HCT116 (cell line): ENCODE measurements at regions not wholly inside any gene's neighbourhood (a gene's known extent, or its start where the extent isn't known, plus 50 kb on each side); places are given as distances from the start of the nearest gene placed in this dataset.

ENCODE experiments used
- ATAC-seq: fragments of 200-7000 bp; cut with Tn5 transposase; 2 replicates; pipeline ENCODE4 v1.9.1; 2020; ENCODE audit warnings: mild to moderate bottlenecking, moderate library complexity
- BruUV-seq: library from RNA; stranded (reverse); fragments of 400-500 nt; replicated peaks from 2 replicates; lab custom pipeline; 2021; lab: Mats Ljungman, UMichigan
- CTCF ChIA-PET: fragments of 300-600 bp; sonication (Branson Sonifier 250); formaldehyde crosslinking; loops from one replicate; lab custom pipeline; 2021; ENCODE audit warnings: antibody characterized with exemption; lab: Charles Lee
- POLR2A ChIA-PET: fragments of 300-600, 350-600 bp; sonication (Branson Sonifier 250); formaldehyde crosslinking; loops from one replicate; lab custom pipeline; 2021; ENCODE audit warnings: antibody characterized with exemption; lab: Charles Lee
- RAD21 ChIA-PET, 2 experiments: fragments of 300-600 bp; sonication (Branson Sonifier 250); formaldehyde crosslinking; loops; one replicate each; lab custom pipeline; 2023; ENCODE audit warnings: low total read pairs in 2 of 2; ENCODE audit not compliant: uncharacterized antibody in 2 of 2, unreplicated experiment in 2 of 2, low non-redundant PET in 1 of 2; lab: Charles Lee
- DNase-seq: peaks from one replicate; pipeline ENCODE4 v3.0.0-alpha.2; 2010; ENCODE audit warnings: low read depth, low spot score
- H2AFZ ChIP-seq: fragments of 200-600 bp; shearing (Covaris generic), sonication (generic); 2 replicates; pipeline ENCODE4 v1.6.1; 2017; ENCODE audit warnings: low read depth, mixed run types, mixed read lengths, antibody characterized with exemption, low read length; ENCODE audit not compliant: poor library complexity, severe bottlenecking
- H3K27ac ChIP-seq: 2 replicates; pipeline ENCODE4 v1.5.1; 2012; ENCODE audit warnings: low read depth, low read length
- H3K27me3 ChIP-seq: fragments of 200-600 bp; sonication (generic); 2 replicates; pipeline ENCODE4 v1.6.1; 2016; ENCODE audit warnings: mixed run types, low read length, mixed read lengths; ENCODE audit not compliant: insufficient read depth
- H3K36me3 ChIP-seq, 2 experiments: fragments of 200-500 bp in 1 of 2; fragments of 200-600 bp in 1 of 2; sonication (Bioruptor generic) in 1 of 2; sonication (generic) in 1 of 2; 2 replicates each; pipeline versions ENCODE4 v1.5.1 to v1.6.1; 2014 to 2016; ENCODE audit warnings: low read length in 2 of 2, inconsistent platforms in 1 of 2, mixed read lengths in 1 of 2, mixed run types in 1 of 2; ENCODE audit not compliant: insufficient read depth in 2 of 2, control insufficient read depth in 1 of 2
- H3K4me1 ChIP-seq, 2 experiments: fragments of 200-600 bp in 1 of 2; sonication (generic) in 1 of 2; 2 replicates each; pipeline versions ENCODE4 v1.5.1 to v1.6.1; 2012 to 2017; ENCODE audit warnings: low read length in 2 of 2, inconsistent platforms in 1 of 2, mild to moderate bottlenecking in 1 of 2, mixed read lengths in 1 of 2, mixed run types in 1 of 2, moderate library complexity in 1 of 2; ENCODE audit not compliant: insufficient read depth in 2 of 2, control insufficient read depth in 1 of 2
- H3K4me2 ChIP-seq: fragments of 200-600 bp; sonication (generic); 2 replicates; pipeline ENCODE4 v1.6.1; 2017; ENCODE audit warnings: mixed run types, low read length, mixed read lengths
- H3K4me3 ChIP-seq, 2 experiments: fragments of 200-600 bp in 1 of 2; sonication (generic) in 1 of 2; replicated peaks in 1 of 2; 2 replicates each; pipeline ENCODE4 v1.5.1; 2011 to 2016; ENCODE audit warnings: low read length in 2 of 2, control low read depth in 1 of 2, low read depth in 1 of 2, mild to moderate bottlenecking in 1 of 2, mixed read lengths in 1 of 2, mixed run types in 1 of 2
- H3K79me2 ChIP-seq: fragments of 200-600 bp; sonication (generic); 2 replicates; pipeline ENCODE4 v1.6.1; 2017; ENCODE audit warnings: mild to moderate bottlenecking, mixed run types, low read length, moderate library complexity, mixed read lengths; ENCODE audit not compliant: insufficient read depth
- H3K9ac ChIP-seq: fragments of 200-600 bp; sonication (generic); 2 replicates; pipeline ENCODE4 v1.6.1; 2016; ENCODE audit warnings: low read length, mixed read lengths
- H3K9me2 ChIP-seq: fragments of 200-600 bp; sonication (generic), shearing (Covaris generic); 2 replicates; pipeline ENCODE4 v1.6.1; 2017; ENCODE audit warnings: mixed run types, mild to moderate bottlenecking, moderate library complexity; ENCODE audit not compliant: insufficient read depth
- H3K9me3 ChIP-seq, 2 experiments: fragments of 200-500 bp in 1 of 2; fragments of 200-600 bp in 1 of 2; sonication (Bioruptor generic) in 1 of 2; sonication (generic) in 1 of 2; 2 replicates each; pipeline ENCODE4 v1.6.1; 2014 to 2017; ENCODE audit warnings: low read length in 2 of 2, mixed read lengths in 2 of 2, inconsistent platforms in 1 of 2, low read depth in 1 of 2, mild to moderate bottlenecking in 1 of 2, mixed run types in 1 of 2, moderate library complexity in 1 of 2; ENCODE audit not compliant: control insufficient read depth in 1 of 2, insufficient read depth in 1 of 2
- H4K20me1 ChIP-seq: fragments of 200-600 bp; sonication (generic), shearing (Covaris generic); 2 replicates; pipeline ENCODE4 v1.6.1; 2017; ENCODE audit warnings: mixed run types, mild to moderate bottlenecking, moderate library complexity; ENCODE audit not compliant: insufficient read depth
- CBX3 ChIP-seq: IDR thresholded peaks from 2 replicates; pipeline ENCODE4 v1.6.1; 2012; ENCODE audit warnings: low read depth
- ELF1 ChIP-seq: IDR thresholded peaks from 2 replicates; pipeline ENCODE4 v1.6.1; 2012; ENCODE audit warnings: low read depth, borderline replicate concordance
- EZH2 ChIP-seq: fragments of 200-600 bp; sonication (generic); IDR thresholded peaks from 2 replicates; pipeline ENCODE4 v1.6.1; 2017; ENCODE audit warnings: antibody characterized with exemption, mixed run types
- EZH2phosphoT487 ChIP-seq: fragments of 200-600 bp; IDR thresholded peaks from 2 replicates; pipeline ENCODE4 v1.6.1; 2018; ENCODE audit warnings: antibody characterized with exemption, borderline replicate concordance
- FOSL1 ChIP-seq: IDR thresholded peaks from 2 replicates; pipeline ENCODE4 v1.6.1; 2012; ENCODE audit warnings: low read depth
- POLR2A ChIP-seq: IDR thresholded peaks from 2 replicates; pipeline ENCODE4 v1.7.0; 2011; ENCODE audit warnings: borderline replicate concordance; ENCODE audit not compliant: insufficient read depth, insufficient read length; ENCODE audit errors: extremely low read depth
- POLR2AphosphoS5 ChIP-seq: IDR thresholded peaks from 2 replicates; pipeline ENCODE4 v1.6.1; 2011; ENCODE audit warnings: mild to moderate bottlenecking, low read depth, low read length, moderate library complexity
- SIN3A ChIP-seq: IDR thresholded peaks from 2 replicates; pipeline ENCODE4 v1.6.1; 2012; ENCODE audit warnings: low read depth
- SP1 ChIP-seq: IDR thresholded peaks from 2 replicates; pipeline ENCODE4 v1.6.1; 2012; ENCODE audit warnings: low read depth
- SRF ChIP-seq: IDR thresholded peaks from 2 replicates; pipeline ENCODE4 v1.6.1; 2012; ENCODE audit warnings: low read depth
- TCF7L2 ChIP-seq: IDR thresholded peaks from 2 replicates; pipeline ENCODE4 v1.7.0; 2011; ENCODE audit warnings: borderline replicate concordance, inconsistent platforms; ENCODE audit not compliant: insufficient read depth, insufficient read length; ENCODE audit errors: extremely low read depth
- ZNF274 ChIP-seq: fragments of 200-500 bp; sonication (Bioruptor generic); IDR thresholded peaks from 2 replicates; pipeline ENCODE4 v1.6.1; 2014; ENCODE audit warnings: mild to moderate bottlenecking, low read depth, low read length, inconsistent platforms
- intact Hi-C: fragments of 100-400 bp; cut with micrococcal nuclease; formaldehyde crosslinking; loops from 2 replicates; pipeline ENCODE4 v1.10.0; 2022
- TF ChIP-seq, protein P1 (sequence below): IDR thresholded peaks from 2 replicates; pipeline ENCODE4 v1.6.1; 2011; ENCODE audit warnings: mild to moderate bottlenecking, low read length, moderate library complexity; ENCODE audit not compliant: insufficient replicate concordance; ENCODE audit errors: extremely low read depth
- TF ChIP-seq, protein P2 (sequence below): IDR thresholded peaks from 2 replicates; pipeline ENCODE4 v1.6.1; 2012
- TF ChIP-seq, protein P3 (sequence below): IDR thresholded peaks from 2 replicates; pipeline ENCODE4 v1.6.1; 2012; ENCODE audit warnings: low read depth

DNA sequence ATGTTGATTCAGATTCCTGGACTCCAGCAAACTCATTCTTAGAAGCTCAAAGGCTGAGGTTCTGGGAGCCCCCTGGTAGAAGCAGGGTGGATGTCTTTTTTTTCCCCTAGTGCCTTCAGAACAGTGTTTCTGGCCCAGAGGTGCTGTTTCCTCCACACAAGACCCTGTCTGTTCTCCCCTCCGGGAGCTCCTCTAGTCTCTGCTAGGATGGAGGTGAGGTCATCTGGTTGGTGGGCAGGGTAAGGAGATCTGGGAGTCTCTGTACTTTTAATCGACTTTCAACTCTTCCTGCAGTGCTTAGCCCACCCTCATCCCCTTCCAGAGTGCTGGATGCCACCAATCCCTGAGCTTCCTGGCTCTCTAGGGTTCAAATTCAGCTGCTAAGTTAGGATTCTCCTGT is 192.0 kb downstream of the SH3BP4 start:
- Histone ChIP-seq H3K4me1 (no peaks in the 10 kb centered on the region), H3K4me3 (no peak overlapping the region), H3K9ac (no peak overlapping the region), H3K9me2 (no peaks in the 10 kb centered on the region), H3K27me3 (peaks cover 4% of the 10 kb centered on the region; the same call in 1 of the 2 replicates), H2AFZ (no peak overlapping the region), H4K20me1 (no peaks in the 10 kb centered on the region), H3K9me3 (no peaks in the 10 kb centered on the region), H3K4me2 (no peak overlapping the region), H3K27ac (no peak overlapping the region), H3K79me2 (no peaks in the 10 kb centered on the region), H3K36me3 (no peaks in the 10 kb centered on the region)
- ATAC-seq: no peak
- no peak for DNase-seq
- ChIA-PET CTCF (no interaction called here), RAD21 (no interaction called here), POLR2A (no interaction called here)
- intact Hi-C loops: no loop called here
- TF ChIP-seq TCF7L2: no peak
- TF ChIP-seq CBX3: no peak
- TF ChIP-seq ZNF274: no peak
- no peak for TF ChIP-seq POLR2AphosphoS5
- no peak for TF ChIP-seq EZH2
- TF ChIP-seq, protein P1, sequence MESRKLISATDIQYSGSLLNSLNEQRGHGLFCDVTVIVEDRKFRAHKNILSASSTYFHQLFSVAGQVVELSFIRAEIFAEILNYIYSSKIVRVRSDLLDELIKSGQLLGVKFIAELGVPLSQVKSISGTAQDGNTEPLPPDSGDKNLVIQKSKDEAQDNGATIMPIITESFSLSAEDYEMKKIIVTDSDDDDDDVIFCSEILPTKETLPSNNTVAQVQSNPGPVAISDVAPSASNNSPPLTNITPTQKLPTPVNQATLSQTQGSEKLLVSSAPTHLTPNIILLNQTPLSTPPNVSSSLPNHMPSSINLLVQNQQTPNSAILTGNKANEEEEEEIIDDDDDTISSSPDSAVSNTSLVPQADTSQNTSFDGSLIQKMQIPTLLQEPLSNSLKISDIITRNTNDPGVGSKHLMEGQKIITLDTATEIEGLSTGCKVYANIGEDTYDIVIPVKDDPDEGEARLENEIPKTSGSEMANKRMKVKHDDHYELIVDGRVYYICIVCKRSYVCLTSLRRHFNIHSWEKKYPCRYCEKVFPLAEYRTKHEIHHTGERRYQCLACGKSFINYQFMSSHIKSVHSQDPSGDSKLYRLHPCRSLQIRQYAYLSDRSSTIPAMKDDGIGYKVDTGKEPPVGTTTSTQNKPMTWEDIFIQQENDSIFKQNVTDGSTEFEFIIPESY: no peak
- BruUV-seq: no TSS peak

DNA sequence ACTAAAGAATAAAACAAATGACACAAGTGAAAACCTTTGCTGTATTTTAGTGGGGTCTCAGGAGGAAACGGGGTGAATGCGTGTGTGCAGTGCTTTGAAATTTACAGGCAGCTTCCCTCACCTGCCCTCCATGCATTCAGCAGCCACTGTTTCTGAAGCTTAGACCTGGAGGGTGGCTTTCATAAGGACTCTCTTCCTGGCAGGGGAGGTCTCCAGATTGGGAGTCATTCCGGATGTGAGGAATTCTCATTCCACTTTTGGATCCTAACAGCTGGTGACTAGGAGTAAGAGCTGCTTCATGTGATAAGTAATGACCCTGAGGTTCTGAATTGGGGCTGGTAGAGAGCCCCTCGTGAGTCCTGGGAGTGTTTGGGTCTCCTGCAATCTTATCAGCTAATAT is 192.5 kb downstream of the SH3BP4 start:
- ATAC-seq (no peak), DNase-seq (no peak)
- H3K79me2 ChIP-seq: no peaks in the 10 kb centered on the region
- H3K4me1 ChIP-seq: no peaks in the 10 kb centered on the region
- POLR2A ChIA-PET: no interaction called here
- no peaks in the 10 kb centered on the region for H3K9me3 ChIP-seq
- CTCF ChIA-PET: interaction anchor here (0.6 kb wide), 1 partner anchor 16 kb away, joined by 4 read pairs; no protein-coding TSS in a partner anchor
- peaks cover 7% of the 10 kb centered on the region; the same call in 1 of the 2 replicates for H3K27me3 ChIP-seq
- H3K9ac ChIP-seq: no peak overlapping the region
- intact Hi-C loops: no loop called here
- BruUV-seq: no TSS peak
- H3K36me3 ChIP-seq: no peaks in the 10 kb centered on the region
- RAD21 ChIA-PET: no interaction called here
- no peak overlapping the region for H3K4me2 ChIP-seq
- no peak overlapping the region for H3K27ac ChIP-seq
- H4K20me1 ChIP-seq: no peaks in the 10 kb centered on the region
- H2AFZ ChIP-seq: no peak overlapping the region
- no peaks in the 10 kb centered on the region for H3K9me2 ChIP-seq
- H3K4me3 ChIP-seq: no peak overlapping the region
- TF ChIP-seq, protein P2, sequence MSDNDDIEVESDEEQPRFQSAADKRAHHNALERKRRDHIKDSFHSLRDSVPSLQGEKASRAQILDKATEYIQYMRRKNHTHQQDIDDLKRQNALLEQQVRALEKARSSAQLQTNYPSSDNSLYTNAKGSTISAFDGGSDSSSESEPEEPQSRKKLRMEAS: no peak
- no peak for TF ChIP-seq POLR2A
- no peak for TF ChIP-seq ZNF274
- TF ChIP-seq ELF1: no peak
- TF ChIP-seq SP1: no peak
- TF ChIP-seq FOSL1: no peak
- no peak for TF ChIP-seq SRF
- no peak for TF ChIP-seq SIN3A
- no peak for TF ChIP-seq EZH2phosphoT487
- TF ChIP-seq, protein P3, sequence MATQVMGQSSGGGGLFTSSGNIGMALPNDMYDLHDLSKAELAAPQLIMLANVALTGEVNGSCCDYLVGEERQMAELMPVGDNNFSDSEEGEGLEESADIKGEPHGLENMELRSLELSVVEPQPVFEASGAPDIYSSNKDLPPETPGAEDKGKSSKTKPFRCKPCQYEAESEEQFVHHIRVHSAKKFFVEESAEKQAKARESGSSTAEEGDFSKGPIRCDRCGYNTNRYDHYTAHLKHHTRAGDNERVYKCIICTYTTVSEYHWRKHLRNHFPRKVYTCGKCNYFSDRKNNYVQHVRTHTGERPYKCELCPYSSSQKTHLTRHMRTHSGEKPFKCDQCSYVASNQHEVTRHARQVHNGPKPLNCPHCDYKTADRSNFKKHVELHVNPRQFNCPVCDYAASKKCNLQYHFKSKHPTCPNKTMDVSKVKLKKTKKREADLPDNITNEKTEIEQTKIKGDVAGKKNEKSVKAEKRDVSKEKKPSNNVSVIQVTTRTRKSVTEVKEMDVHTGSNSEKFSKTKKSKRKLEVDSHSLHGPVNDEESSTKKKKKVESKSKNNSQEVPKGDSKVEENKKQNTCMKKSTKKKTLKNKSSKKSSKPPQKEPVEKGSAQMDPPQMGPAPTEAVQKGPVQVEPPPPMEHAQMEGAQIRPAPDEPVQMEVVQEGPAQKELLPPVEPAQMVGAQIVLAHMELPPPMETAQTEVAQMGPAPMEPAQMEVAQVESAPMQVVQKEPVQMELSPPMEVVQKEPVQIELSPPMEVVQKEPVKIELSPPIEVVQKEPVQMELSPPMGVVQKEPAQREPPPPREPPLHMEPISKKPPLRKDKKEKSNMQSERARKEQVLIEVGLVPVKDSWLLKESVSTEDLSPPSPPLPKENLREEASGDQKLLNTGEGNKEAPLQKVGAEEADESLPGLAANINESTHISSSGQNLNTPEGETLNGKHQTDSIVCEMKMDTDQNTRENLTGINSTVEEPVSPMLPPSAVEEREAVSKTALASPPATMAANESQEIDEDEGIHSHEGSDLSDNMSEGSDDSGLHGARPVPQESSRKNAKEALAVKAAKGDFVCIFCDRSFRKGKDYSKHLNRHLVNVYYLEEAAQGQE: no peak
- no peak for TF ChIP-seq POLR2AphosphoS5
